Chondrocyte (in vitro differentiated cells): ENCODE measurements at regions not wholly inside any gene's neighbourhood (a gene's known extent, or its start where the extent isn't known, plus 50 kb on each side); places are given as distances from the start of the nearest gene placed in this dataset.

Source experiments
- DNase-seq: peaks from one replicate; pipeline ENCODE4 v3.0.0; 2021; ENCODE audit warnings: mixed read lengths, low spot score
- H3K27ac Mint-ChIP-seq: one replicate; pipeline ENCODE4 v1.8.0; 2021; ENCODE audit warnings: mild to moderate bottlenecking, moderate library complexity, mixed read lengths; ENCODE audit not compliant: unreplicated experiment
- H3K27me3 Mint-ChIP-seq: 2 replicates; pipeline ENCODE4 v1.8.0; 2021; ENCODE audit warnings: low read depth, mixed read lengths
- H3K36me3 Mint-ChIP-seq: 2 replicates; pipeline ENCODE4 v1.8.0; 2021; ENCODE audit warnings: low read depth, mixed read lengths
- H3K4me1 Mint-ChIP-seq: 2 replicates; pipeline ENCODE4 v1.8.0; 2021; ENCODE audit warnings: low read depth, mild to moderate bottlenecking, mixed read lengths
- H3K4me3 Mint-ChIP-seq: one replicate; pipeline ENCODE4 v1.8.0; 2021; ENCODE audit warnings: mild to moderate bottlenecking, moderate library complexity, mixed read lengths; ENCODE audit not compliant: unreplicated experiment
- H3K9me3 Mint-ChIP-seq: 2 replicates; pipeline ENCODE4 v1.8.0; 2021; ENCODE audit warnings: low read depth, mixed read lengths
- CTCF ChIP-seq: fragments of 200-600 bp; sonication (generic); IDR thresholded peaks from 2 replicates; pipeline ENCODE4 v1.5.0; 2021; ENCODE audit warnings: antibody characterized with exemption, mild to moderate bottlenecking, moderate library complexity

- no peaks in the 10 kb centered on the region for H3K36me3 Mint-ChIP-seq
- no peak overlapping the region for H3K4me3 Mint-ChIP-seq
- no peak for TF ChIP-seq CTCF
- no peaks in the 10 kb centered on the region for H3K27me3 Mint-ChIP-seq
- DNase-seq = peak; percentile 55
- peaks cover 67% of the 10 kb centered on the region for H3K4me1 Mint-ChIP-seq
- H3K9me3 Mint-ChIP-seq = peaks cover 6% of the 10 kb centered on the region
- peak overlapping the region; percentile 96 for H3K27ac Mint-ChIP-seq
These were observed 149.0 kb downstream of the TOMM20 start for GRCh38 chr1:234979296-234980279.

GRCh38 chr1:234978397-234979295 is 150.0 kb downstream of the TOMM20 start:
- Mint-ChIP-seq H3K27ac (peak overlapping the region; percentile 12), H3K4me3 (no peak overlapping the region)

GRCh38 chr1:234977875-234978396 is 150.7 kb downstream of the TOMM20 start:
- Mint-ChIP-seq H3K27me3 (no peaks in the 10 kb centered on the region), H3K4me1 (peaks cover 54% of the 10 kb centered on the region), H3K27ac (no peak overlapping the region), H3K4me3 (no peak overlapping the region), H3K36me3 (no peaks in the 10 kb centered on the region), H3K9me3 (no peaks in the 10 kb centered on the region)
- TF ChIP-seq CTCF = no peak
- no peak for DNase-seq

More at GRCh38 chr1:234978397-234979295, 150.0 kb downstream of the TOMM20 start:
- TF ChIP-seq CTCF = no peak
- Mint-ChIP-seq H3K36me3 (no peaks in the 10 kb centered on the region), H3K9me3 (no peaks in the 10 kb centered on the region), H3K27me3 (no peaks in the 10 kb centered on the region), H3K4me1 (peaks cover 58% of the 10 kb centered on the region)
- DNase-seq = peak; percentile 32

GRCh38 chr1:234976861-234977680 is 151.6 kb downstream of the TOMM20 start:
- Mint-ChIP-seq H3K4me3 (no peak overlapping the region), H3K36me3 (no peaks in the 10 kb centered on the region), H3K4me1 (peaks cover 54% of the 10 kb centered on the region), H3K27ac (no peak overlapping the region), H3K27me3 (no peaks in the 10 kb centered on the region), H3K9me3 (no peaks in the 10 kb centered on the region)
- TF ChIP-seq CTCF = no peak
- DNase-seq = peak; percentile 53
